GM21723 (cell line): ENCODE measurements at regions not wholly inside any gene's neighbourhood (a gene's known extent, or its start where the extent isn't known, plus 50 kb on each side); places are given as distances from the start of the nearest gene placed in this dataset.
"Not testable (repeated sequence)": the region's sequence is repeated elsewhere in the genome, so short reads cannot be mapped to it uniquely, and the experiment has no call there.

ENCODE experiments used
- ATAC-seq: cut with Tn5 transposase; IDR thresholded peaks from one replicate; pipeline ENCODE4 v1.9.1; 2021; ENCODE audit warnings: mild to moderate bottlenecking, moderate library complexity; ENCODE audit not compliant: unreplicated experiment

DNA sequence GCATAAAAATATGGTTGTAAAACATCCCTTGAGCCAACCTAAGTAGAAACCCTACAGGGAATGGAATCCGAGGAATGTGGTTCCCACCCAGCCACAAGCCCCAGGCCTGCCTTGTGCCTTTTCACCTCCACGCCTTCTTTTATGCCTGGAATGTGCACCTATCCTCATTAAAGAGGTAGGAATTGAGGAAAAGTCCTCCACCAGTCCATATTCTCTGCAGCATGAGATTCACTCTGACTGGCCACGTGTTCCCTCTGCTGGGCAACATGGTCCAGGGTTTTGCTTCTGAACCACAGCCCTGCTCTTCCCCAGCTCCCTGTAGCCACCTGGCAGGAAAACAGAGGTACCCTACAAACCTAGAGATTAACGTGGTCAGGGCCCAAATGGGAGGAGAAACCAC, 787.9 kb upstream of the RAB6C start:
- ATAC-seq, result no peak

DNA sequence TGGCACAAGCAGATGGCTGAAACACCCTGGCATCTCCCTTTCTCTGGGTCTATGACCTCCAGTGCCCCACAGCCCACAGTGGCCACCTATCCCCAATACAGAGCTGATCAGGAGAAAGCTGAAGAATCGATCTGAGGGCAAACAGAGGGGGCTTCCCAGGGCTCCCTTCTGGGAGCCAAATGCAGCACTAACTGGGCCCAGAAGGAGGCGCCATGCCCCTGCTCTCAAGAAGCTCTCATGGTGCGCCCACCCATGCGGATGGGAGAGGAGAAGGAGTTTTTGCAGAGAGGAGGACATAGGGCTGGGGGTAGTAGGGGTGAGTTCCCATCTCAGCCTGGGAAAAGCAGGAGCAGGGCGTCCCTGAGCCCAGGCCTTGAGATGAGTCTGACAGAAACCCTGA, 787.3 kb upstream of the RAB6C start:
- ATAC-seq, result no peak

DNA sequence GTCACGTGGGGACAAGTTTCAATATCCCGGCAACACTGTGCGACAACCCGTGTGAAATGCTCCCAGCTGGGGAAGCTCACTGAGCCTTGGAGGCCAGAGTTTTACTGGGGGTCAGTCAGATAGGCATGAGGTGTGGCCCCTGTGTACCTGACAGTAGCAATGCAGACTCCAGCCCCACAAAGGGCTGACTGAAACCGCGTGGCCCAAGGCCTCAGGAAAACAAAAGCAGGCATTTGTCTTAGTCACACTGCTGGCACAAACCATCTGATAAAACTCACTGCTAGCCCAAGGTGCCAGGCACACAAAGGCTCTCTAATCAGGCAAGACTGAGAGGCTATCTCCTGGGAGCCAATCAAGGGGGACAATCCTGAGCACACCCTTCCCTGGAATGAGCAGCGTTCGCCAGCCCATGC, 786.6 kb upstream of the RAB6C start:
- no peak for ATAC-seq

DNA sequence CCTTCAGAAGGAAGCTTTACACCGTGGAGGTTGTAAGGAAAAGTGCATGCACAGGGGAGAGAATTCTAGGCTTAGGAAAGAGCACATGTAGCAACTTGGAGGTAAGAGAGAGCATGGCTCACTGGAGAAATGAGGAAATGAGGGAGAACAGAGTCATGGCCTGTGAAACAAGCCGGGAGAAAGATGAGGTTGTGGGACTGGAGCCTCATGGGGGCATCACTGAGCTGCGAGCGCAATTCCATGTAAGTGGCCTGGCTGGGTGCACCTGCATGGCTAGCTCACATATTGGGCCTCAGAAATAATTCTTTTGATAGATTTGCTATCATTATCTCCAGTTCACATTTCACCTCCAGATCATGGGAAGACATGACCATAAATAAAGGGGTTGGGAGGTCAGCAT, 785.5 kb upstream of the RAB6C start:
- ATAC-seq, result no peak

DNA sequence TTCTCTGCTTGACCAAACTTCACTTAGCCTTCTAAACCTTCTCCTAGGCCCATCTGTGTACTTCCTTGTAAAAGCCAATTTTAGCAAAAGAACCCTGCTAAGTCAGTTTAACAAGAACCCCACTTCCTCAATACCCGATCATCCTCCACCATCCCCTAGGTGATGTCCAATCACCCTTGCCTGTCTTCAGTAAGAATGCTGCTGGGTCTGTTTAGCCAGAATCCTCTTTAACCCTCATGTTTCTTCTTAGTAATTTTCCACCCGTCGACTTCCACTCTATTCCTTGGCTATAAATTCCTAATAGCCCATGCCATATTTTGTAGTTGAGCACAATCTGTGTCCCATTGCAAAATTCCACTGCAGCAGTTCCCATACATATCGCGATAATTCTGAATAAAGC, 780.0 kb upstream of the RAB6C start:
- ATAC-seq, result no peak

DNA sequence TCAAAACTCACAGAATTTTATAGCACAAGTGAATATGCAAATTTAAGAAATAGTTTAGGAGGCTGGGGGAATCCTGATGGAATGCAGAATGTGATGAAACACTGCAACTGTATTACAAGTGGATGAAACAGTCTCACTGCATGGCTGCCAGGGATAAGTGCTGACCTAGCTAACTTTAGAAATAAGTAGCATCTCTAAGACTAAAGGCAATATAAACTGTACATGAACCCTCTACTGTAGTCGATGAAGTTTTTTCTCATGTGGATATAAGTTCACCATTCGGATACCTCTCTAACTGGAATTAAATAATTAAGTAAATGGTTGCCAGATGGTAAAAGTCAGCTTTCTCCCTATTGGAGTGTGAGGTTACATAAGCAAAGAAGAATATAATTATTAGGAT, 777.8 kb upstream of the RAB6C start:
- ATAC-seq, result no peak

DNA sequence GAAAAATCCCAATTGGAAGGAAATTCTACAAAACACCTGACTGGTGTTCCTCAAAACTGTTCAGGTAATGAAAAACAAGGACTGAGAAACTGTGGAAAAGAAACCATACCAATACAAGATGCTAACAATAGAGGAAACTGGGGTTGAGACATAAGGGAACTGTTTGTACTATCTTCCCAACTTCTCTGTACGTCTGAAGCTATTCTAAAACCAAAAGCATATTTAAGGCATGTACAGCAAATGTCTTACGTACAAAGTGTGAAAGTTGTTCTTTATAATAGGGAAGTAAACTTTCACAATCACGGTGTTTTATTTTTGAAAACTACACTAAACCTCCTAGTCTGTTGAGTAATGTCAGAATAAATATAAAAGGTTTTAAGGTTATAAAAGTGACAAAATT, 776.1 kb upstream of the RAB6C start:
- no peak for ATAC-seq

DNA sequence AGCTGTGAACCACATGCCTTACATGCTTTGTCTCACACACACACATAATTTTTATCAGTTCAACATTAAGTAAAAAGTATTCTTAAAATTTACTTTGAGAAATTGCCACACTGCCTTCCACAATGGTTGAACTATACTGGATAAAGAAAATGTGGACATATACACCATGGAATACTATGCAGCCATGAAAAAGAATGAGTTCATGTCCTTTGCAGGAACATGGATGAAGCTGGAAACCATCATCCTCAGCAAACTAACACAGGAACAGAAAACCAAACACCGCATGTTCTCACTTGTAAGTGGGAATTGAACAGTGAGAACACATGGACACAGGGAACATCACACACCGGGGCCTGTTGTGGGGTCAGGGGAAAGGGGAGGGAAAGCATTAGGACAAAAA, 774.9 kb upstream of the RAB6C start:
- not testable (repeated sequence) for ATAC-seq

DNA sequence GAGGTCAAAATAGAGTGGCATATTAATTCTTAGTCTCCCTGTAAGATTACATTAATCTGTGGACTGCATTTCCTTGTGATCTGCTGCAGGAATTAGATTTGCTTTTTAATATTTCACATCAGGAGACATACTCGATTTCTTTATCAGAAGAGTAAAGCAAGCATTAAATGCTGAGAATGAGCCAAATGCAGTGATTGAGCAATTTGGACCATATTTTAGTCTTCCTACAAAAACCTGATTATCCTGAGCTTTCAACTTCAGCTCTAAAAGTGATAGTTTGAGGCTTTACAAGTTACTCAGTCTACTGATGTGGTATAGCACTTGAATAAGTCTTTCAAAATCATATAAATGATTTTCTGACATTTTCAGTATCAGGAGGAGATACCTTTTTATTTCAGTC, 774.3 kb upstream of the RAB6C start:
- no peak for ATAC-seq

DNA sequence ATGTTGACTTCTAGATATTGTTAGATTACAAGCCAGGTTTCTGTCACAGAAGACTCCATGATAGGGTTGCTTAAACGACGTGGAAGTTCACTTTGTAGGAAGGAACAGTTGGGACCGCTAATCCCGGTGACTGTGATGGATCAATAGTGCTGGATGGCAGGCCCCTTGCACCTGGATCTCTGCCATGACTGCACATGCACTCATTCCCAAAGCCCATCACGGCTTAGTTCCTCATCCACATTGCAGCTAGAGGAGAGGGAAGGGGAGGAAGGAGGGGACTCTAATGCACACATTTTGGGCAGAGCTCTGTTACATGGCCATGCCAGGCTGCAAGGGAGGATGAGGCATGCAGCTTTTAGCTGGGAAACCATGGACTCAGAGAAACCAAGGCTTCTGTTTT, 773.7 kb upstream of the RAB6C start:
- ATAC-seq, result no peak

DNA sequence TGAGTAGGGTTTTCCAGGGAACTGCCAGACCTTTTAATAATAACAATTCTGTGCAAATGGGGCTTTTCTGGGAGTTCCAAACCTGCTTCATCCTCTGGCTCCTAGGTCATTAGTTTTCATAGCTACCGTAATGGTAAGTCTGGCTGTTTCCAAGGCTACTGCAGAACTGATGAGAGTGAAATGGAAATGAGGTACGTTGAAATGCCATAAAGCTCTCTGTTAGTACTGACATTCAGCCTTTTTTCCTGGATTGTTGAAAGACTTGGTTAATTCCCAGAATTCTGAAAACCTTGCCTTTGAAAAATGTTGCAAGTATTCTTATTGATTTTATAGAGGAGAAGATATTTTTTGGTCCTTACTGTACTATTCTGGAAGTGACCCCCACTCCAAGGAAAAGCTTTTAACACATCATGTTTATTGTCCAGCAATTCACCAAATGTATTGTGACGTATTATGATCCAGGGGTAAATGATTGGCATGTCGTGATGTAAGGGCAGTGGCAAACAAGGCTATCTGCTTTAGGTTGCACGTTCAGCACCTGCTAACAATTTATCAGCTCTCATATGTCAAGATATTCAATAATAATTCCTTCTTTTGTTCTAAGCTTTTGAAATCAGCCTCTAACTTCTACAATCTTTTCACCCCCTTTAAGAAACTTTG, 767.0 kb upstream of the RAB6C start:
- no peak for ATAC-seq

DNA sequence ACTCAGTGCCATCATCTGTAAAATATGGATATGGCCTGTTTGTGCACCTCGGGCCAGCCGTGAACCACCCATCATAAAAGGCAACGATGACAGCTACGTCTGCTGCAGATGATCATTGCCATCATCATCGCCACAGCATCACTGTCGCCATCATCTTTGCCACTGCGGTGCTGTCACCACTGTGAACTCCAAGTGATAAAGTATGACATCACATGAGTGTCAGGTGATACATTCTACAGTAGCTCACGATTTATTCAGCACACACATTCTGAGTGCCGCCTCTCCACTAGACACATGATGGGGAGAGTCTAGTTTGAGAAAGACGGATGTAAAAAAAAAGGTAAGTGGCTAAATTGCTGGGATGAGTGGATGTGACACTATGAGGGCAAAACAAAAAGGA, 755.4 kb upstream of the RAB6C start:
- ATAC-seq, result no peak

DNA sequence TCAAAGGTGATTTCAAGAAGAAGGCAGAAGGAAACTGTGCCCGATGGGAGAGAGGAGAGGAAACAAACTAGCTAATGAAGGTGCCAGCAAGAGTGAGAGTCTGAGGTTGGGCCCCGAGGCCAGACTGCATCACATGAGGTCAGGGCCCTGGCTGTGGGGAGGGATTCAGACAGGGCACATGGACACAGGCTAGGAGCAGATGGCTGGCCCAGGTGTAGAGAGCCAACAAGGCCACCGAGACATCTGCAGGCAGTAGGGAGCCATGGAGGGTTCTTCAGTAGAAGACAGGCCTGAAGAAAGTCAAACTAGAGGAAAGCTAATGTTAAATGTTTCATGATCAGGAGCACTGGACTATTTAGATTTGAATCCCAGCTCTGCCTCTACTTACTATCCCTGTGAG, 755.0 kb upstream of the RAB6C start:
- ATAC-seq, result no peak

DNA sequence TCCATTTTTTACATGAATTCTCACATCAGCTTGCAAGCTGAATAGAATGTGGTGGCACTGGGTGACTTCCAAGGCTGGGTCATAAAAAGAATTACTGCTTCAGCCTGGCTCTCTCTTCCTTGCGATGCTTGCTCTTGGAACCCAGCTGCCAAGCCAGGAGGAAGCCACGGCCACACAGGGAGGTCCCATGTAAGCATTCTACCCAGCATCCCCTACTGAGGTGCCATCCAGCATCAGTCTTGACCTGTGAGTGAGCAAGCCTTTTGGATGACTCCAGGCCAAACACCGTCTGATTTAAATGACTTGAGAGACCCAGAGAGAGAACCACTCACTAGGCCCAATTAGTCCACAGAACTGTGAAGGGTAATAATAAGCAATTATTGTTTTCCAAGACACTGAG, 750.3 kb upstream of the RAB6C start:
- no peak for ATAC-seq

DNA sequence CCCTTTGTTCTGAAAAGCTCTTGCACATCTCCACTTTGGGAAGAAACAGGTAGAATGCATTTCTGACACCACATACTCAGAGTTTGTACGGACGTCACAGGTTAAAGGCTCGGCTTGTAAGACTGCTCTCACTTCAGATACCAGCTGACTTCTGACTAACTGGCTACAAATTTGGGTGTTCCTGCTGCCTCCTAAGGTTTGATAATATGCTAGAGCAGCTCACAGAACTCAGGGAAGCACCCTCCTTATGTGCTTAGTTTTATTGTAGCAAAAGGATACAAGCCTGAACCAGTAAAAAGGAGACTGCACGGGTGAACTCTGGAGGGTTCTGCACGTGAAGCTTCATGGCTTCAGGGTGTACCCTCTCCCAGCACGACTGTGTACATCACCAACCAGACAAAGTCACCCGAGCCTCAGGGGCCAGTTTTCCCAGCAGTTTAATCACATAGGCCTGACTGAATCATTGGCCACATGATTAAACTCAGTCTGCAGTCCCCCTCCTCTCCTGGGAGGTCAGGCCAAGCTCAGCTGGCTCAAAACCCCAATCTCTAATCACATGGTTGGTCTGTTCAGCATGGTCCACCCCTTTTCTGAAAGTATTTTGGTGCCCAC, 749.5 kb upstream of the RAB6C start:
- ATAC-seq, result no peak

DNA sequence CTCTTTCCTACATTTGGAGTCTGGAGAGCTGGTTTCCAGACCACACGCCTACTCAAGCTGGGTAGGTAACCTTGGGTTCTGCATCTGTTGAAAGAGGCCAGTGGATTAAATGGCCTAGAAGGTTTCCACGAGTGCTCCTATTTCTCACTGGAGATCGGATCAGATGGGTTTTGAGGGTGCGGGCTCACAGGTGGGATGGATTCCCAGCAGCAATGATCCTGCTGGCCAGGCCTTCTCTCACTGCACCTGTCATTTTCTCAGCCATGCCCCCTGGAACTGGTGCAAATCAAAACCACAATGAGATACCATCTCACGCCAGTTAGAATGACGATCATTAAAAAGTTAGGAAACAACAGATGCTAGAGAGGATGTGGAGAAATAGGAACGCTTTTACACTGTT, 747.5 kb upstream of the RAB6C start:
- ATAC-seq, result no peak

DNA sequence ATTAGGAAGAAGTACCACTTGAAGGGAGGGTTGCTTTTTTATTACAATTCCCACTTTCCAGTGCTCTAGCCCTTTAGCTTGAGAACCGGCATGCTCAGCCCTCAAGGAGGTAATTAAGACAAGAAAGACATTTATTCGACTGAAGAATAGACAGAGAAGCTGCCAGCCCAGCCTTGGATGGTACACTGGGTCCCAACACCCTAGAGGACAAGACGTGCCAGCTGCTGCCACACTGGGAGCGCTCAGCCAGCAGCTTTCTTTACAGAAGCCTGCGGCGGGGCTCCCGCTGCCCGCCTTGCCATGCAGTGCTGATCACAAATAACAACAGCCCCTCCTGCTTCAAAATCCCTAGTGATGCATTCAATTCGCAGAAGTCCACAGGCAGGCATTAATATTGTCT, 746.3 kb upstream of the RAB6C start:
- ATAC-seq, result no peak

DNA sequence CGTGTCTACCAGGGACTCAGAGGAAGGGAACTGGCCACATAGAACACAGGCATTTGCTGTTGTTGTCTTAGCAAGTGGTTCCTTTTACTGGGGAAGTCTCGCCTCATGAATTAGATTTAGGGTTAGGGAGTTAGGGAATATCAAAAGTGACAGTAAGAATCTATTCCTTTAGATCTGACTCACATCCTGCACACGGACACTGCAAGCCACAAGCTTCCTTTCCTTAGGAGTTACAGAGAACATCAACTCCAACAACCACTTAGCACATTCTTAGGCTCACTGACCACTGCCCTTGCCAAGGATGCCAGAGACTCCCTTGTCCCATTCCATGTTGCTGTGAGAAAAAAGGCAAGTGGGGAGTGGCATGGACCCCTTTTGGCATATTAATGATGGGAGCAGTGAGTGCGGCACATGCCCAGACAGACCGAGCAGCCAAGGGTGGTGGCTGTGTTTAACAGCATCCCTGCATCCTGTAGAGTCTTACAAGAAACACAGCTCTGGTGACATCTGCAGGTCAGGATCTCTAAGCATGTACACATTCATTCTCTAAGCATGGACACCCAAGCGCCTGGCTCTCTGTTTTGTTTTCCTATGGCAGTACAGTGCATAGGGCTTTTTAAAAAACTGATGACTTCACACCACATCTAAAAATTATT, 745.6 kb upstream of the RAB6C start:
- no peak for ATAC-seq

DNA sequence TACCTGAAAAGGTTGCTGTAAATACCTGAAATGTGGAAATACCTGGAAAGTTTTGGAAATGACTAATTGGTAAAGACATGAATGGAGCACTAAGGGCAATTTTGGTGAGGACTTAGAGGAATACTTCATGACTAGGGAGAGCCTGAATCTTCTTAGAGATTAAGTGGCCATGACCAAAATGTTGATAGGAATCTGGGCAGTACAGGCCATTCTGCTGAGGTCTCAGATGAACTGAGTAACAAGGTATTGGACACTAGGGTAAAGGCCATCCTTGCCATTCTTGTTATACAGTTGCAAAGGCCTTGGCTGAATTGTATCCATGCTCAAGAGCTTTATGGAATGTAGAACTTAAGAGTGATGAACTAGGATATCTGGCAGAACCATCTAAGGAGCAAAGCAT, 742.9 kb upstream of the RAB6C start:
- no peak for ATAC-seq

DNA sequence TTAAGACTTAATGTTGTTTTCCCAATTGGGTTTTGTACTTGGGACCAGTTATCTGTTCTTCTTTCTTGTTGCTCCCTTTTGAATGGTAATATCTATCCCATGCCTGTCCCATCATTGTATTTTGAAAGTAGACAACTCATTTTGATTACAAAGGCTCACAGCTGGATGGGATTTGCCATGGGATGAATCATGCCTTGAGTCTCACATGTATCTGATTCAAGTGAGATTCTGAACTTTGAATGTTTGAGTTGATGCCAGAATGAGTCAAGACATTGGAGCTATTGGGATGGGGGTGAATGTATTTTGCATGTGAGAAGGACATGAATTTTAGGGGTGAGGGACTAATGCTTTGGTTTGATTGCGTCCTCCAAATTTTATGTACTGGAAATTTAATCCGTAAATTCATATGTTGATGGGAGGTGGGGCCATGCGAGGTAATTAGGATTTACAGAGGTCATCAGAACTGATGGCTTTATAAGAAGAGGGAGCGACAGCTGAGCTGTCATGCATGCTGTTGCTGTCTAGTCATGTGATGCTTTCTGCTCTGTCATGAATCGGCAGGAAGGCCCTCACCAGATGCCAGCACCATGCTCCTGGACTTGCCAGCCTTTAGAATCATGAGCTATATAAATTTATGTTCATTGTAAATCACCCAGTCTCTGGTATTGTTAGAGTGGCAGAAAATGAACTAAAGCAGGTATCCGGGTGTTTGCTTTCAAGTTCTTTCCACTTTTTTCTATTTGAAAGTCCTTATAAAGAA, 741.3 kb upstream of the RAB6C start:
- no peak for ATAC-seq

DNA sequence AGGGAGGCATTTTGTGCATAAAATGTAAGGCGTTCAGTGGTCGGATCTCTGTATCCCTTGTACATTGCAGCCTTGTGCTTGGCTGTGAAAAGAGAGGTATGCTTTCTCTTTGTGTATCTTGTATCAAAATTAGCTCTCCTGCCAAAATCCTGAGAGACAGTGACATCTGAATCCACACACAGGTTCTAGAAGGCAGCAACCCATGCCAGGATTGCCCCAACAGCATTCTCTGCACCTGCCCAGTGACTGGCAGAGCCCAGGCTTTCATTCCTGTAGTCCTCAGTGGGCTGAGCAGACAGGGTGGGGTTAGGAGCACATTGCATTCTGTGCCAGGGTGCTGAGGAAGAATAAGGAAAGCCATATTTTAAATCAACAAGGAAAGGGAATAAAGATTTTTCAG, 740.3 kb upstream of the RAB6C start:
- no peak for ATAC-seq

DNA sequence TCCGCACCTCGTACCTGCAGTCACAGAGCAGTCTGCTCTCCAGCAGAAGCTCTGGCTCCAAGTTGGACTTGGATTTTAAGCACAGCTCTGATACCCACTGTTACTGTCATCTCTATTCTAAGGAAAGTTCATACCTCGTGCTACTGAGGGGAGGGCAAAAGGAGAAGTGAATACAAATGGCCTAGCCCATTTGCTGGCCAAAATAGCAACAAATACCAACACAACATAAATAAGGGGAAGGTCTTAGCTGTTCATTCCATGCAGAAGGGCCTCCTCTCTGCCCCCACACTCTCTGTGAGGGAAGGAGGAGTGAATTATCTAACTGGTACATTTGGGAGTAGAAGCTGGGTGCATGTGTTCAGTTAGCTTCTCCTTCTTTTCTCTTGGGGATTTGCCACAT, 739.4 kb upstream of the RAB6C start:
- ATAC-seq, result no peak
